ENCODE measurements at regions not wholly inside any gene's neighbourhood (a gene's known extent, or its start where the extent isn't known, plus 50 kb on each side); places are given as distances from the start of the nearest gene placed in this dataset.

DNA sequence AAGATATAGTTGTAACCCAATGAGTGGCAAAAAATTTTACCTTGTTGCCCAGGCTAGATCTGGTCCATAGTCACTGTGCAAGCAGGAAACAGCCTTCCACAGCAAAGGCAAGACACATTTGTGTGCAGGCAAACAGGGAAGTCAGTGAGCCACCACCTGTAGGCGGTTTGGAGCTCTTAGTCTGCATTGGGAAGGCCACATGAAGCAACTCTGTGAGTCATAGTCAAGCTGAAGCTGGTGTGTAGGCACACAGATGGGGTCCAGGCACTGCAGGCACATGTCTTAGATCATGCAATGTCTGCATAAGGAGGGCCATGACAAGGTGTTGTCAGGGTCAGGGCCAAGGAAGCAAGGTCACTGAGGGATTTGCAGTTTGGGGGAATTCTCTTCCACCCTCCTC lies 543.2 kb upstream of the EPHA7 start:
- TF ChIP-seq, protein P1, sequence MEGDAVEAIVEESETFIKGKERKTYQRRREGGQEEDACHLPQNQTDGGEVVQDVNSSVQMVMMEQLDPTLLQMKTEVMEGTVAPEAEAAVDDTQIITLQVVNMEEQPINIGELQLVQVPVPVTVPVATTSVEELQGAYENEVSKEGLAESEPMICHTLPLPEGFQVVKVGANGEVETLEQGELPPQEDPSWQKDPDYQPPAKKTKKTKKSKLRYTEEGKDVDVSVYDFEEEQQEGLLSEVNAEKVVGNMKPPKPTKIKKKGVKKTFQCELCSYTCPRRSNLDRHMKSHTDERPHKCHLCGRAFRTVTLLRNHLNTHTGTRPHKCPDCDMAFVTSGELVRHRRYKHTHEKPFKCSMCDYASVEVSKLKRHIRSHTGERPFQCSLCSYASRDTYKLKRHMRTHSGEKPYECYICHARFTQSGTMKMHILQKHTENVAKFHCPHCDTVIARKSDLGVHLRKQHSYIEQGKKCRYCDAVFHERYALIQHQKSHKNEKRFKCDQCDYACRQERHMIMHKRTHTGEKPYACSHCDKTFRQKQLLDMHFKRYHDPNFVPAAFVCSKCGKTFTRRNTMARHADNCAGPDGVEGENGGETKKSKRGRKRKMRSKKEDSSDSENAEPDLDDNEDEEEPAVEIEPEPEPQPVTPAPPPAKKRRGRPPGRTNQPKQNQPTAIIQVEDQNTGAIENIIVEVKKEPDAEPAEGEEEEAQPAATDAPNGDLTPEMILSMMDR (IDR thresholded peaks at IDR 0.05; ENCODE audit: insufficient read depth, low read depth, low read length), result no peak
- no peak for TF ChIP-seq EZH2 (IDR thresholded peaks at IDR 0.05; ENCODE audit: insufficient read depth, low read length)

Data from astrocyte (in vitro differentiated cells and primary cell).